HCT116 (cell line): ENCODE measurements at regions not wholly inside any gene's neighbourhood (a gene's known extent, or its start where the extent isn't known, plus 50 kb on each side); places are given as distances from the start of the nearest gene placed in this dataset.

Experiments
- ATAC-seq: fragments of 200-7000 bp; cut with Tn5 transposase; 2 replicates; pipeline ENCODE4 v1.9.1; 2020; ENCODE audit warnings: mild to moderate bottlenecking, moderate library complexity
- BruUV-seq: library from RNA; stranded (reverse); fragments of 400-500 nt; replicated peaks from 2 replicates; lab custom pipeline; 2021; lab: Mats Ljungman, UMichigan
- CTCF ChIA-PET: fragments of 300-600 bp; sonication (Branson Sonifier 250); formaldehyde crosslinking; loops from one replicate; lab custom pipeline; 2021; ENCODE audit warnings: antibody characterized with exemption; lab: Charles Lee
- POLR2A ChIA-PET: fragments of 300-600, 350-600 bp; sonication (Branson Sonifier 250); formaldehyde crosslinking; loops from one replicate; lab custom pipeline; 2021; ENCODE audit warnings: antibody characterized with exemption; lab: Charles Lee
- RAD21 ChIA-PET, 2 experiments: fragments of 300-600 bp; sonication (Branson Sonifier 250); formaldehyde crosslinking; loops; one replicate each; lab custom pipeline; 2023; ENCODE audit warnings: low total read pairs in 2 of 2; ENCODE audit not compliant: uncharacterized antibody in 2 of 2, unreplicated experiment in 2 of 2, low non-redundant PET in 1 of 2; lab: Charles Lee
- DNase-seq: peaks from one replicate; pipeline ENCODE4 v3.0.0-alpha.2; 2010; ENCODE audit warnings: low read depth, low spot score
- H2AFZ ChIP-seq: fragments of 200-600 bp; shearing (Covaris generic), sonication (generic); 2 replicates; pipeline ENCODE4 v1.6.1; 2017; ENCODE audit warnings: low read depth, mixed run types, mixed read lengths, antibody characterized with exemption, low read length; ENCODE audit not compliant: poor library complexity, severe bottlenecking
- H3K27ac ChIP-seq: 2 replicates; pipeline ENCODE4 v1.5.1; 2012; ENCODE audit warnings: low read depth, low read length
- H3K27me3 ChIP-seq: fragments of 200-600 bp; sonication (generic); 2 replicates; pipeline ENCODE4 v1.6.1; 2016; ENCODE audit warnings: mixed run types, low read length, mixed read lengths; ENCODE audit not compliant: insufficient read depth
- H3K36me3 ChIP-seq, 2 experiments: fragments of 200-500 bp in 1 of 2; fragments of 200-600 bp in 1 of 2; sonication (Bioruptor generic) in 1 of 2; sonication (generic) in 1 of 2; 2 replicates each; pipeline versions ENCODE4 v1.5.1 to v1.6.1; 2014 to 2016; ENCODE audit warnings: low read length in 2 of 2, inconsistent platforms in 1 of 2, mixed read lengths in 1 of 2, mixed run types in 1 of 2; ENCODE audit not compliant: insufficient read depth in 2 of 2, control insufficient read depth in 1 of 2
- H3K4me1 ChIP-seq, 2 experiments: fragments of 200-600 bp in 1 of 2; sonication (generic) in 1 of 2; 2 replicates each; pipeline versions ENCODE4 v1.5.1 to v1.6.1; 2012 to 2017; ENCODE audit warnings: low read length in 2 of 2, inconsistent platforms in 1 of 2, mild to moderate bottlenecking in 1 of 2, mixed read lengths in 1 of 2, mixed run types in 1 of 2, moderate library complexity in 1 of 2; ENCODE audit not compliant: insufficient read depth in 2 of 2, control insufficient read depth in 1 of 2
- H3K4me2 ChIP-seq: fragments of 200-600 bp; sonication (generic); 2 replicates; pipeline ENCODE4 v1.6.1; 2017; ENCODE audit warnings: mixed run types, low read length, mixed read lengths
- H3K4me3 ChIP-seq, 2 experiments: fragments of 200-600 bp in 1 of 2; sonication (generic) in 1 of 2; replicated peaks in 1 of 2; 2 replicates each; pipeline ENCODE4 v1.5.1; 2011 to 2016; ENCODE audit warnings: low read length in 2 of 2, control low read depth in 1 of 2, low read depth in 1 of 2, mild to moderate bottlenecking in 1 of 2, mixed read lengths in 1 of 2, mixed run types in 1 of 2
- H3K79me2 ChIP-seq: fragments of 200-600 bp; sonication (generic); 2 replicates; pipeline ENCODE4 v1.6.1; 2017; ENCODE audit warnings: mild to moderate bottlenecking, mixed run types, low read length, moderate library complexity, mixed read lengths; ENCODE audit not compliant: insufficient read depth
- H3K9ac ChIP-seq: fragments of 200-600 bp; sonication (generic); 2 replicates; pipeline ENCODE4 v1.6.1; 2016; ENCODE audit warnings: low read length, mixed read lengths
- H3K9me2 ChIP-seq: fragments of 200-600 bp; sonication (generic), shearing (Covaris generic); 2 replicates; pipeline ENCODE4 v1.6.1; 2017; ENCODE audit warnings: mixed run types, mild to moderate bottlenecking, moderate library complexity; ENCODE audit not compliant: insufficient read depth
- H3K9me3 ChIP-seq, 2 experiments: fragments of 200-500 bp in 1 of 2; fragments of 200-600 bp in 1 of 2; sonication (Bioruptor generic) in 1 of 2; sonication (generic) in 1 of 2; 2 replicates each; pipeline ENCODE4 v1.6.1; 2014 to 2017; ENCODE audit warnings: low read length in 2 of 2, mixed read lengths in 2 of 2, inconsistent platforms in 1 of 2, low read depth in 1 of 2, mild to moderate bottlenecking in 1 of 2, mixed run types in 1 of 2, moderate library complexity in 1 of 2; ENCODE audit not compliant: control insufficient read depth in 1 of 2, insufficient read depth in 1 of 2
- H4K20me1 ChIP-seq: fragments of 200-600 bp; sonication (generic), shearing (Covaris generic); 2 replicates; pipeline ENCODE4 v1.6.1; 2017; ENCODE audit warnings: mixed run types, mild to moderate bottlenecking, moderate library complexity; ENCODE audit not compliant: insufficient read depth
- CBX3 ChIP-seq: IDR thresholded peaks from 2 replicates; pipeline ENCODE4 v1.6.1; 2012; ENCODE audit warnings: low read depth
- CEBPB ChIP-seq: IDR thresholded peaks from 2 replicates; pipeline ENCODE4 v1.6.1; 2012; ENCODE audit warnings: low read depth
- CTCF ChIP-seq, 3 experiments: fragments of 200-600 bp in 1 of 3; sonication (generic) in 1 of 3; IDR thresholded peaks in 2 of 3; conservative IDR thresholded peaks in 1 of 3; 2 replicates each; pipeline ENCODE4 v1.5.1; 2012 to 2017; ENCODE audit warnings: low read depth in 2 of 3, low read length in 2 of 3, antibody characterized with exemption in 1 of 3, borderline replicate concordance in 1 of 3, control low read depth in 1 of 3, mild to moderate bottlenecking in 1 of 3, mixed read lengths in 1 of 3, mixed run types in 1 of 3, moderate library complexity in 1 of 3; ENCODE audit not compliant: insufficient read depth in 1 of 3
- EGR1 ChIP-seq: IDR thresholded peaks from 2 replicates; pipeline ENCODE4 v1.6.1; 2012; ENCODE audit warnings: low read depth
- ELF1 ChIP-seq: IDR thresholded peaks from 2 replicates; pipeline ENCODE4 v1.6.1; 2012; ENCODE audit warnings: low read depth, borderline replicate concordance
- JUND ChIP-seq: IDR thresholded peaks from 2 replicates; pipeline ENCODE4 v1.6.1; 2012
- MAX ChIP-seq: IDR thresholded peaks from 2 replicates; pipeline ENCODE4 v1.6.1; 2012
- REST ChIP-seq: IDR thresholded peaks from 2 replicates; pipeline ENCODE4 v1.6.1; 2012; ENCODE audit warnings: low read depth
- SP1 ChIP-seq: IDR thresholded peaks from 2 replicates; pipeline ENCODE4 v1.6.1; 2012; ENCODE audit warnings: low read depth
- intact Hi-C: fragments of 100-400 bp; cut with micrococcal nuclease; formaldehyde crosslinking; loops from 2 replicates; pipeline ENCODE4 v1.10.0; 2022

- Histone ChIP-seq H3K4me3 (no peak overlapping the region), H3K4me2 (no peak overlapping the region), H3K4me1 (peaks cover 0 to 6% of the 10 kb centered on the region in 2 experiments; a peak in 2 of 4 replicates), H3K79me2 (no peaks in the 10 kb centered on the region), H3K27me3 (no peaks in the 10 kb centered on the region), H3K27ac (no peak overlapping the region), H3K9ac (no peak overlapping the region), H3K9me3 (no peaks in the 10 kb centered on the region), H3K36me3 (no peaks in the 10 kb centered on the region), H4K20me1 (no peaks in the 10 kb centered on the region), H3K9me2 (no peaks in the 10 kb centered on the region), H2AFZ (no peak overlapping the region)
- ChIA-PET CTCF (no interaction called here), POLR2A (no interaction called here), RAD21 (no interaction called here)
- TF ChIP-seq CEBPB (0 out of 2 replicates have a peak, but pooled peaks have one; percentile 17), MAX (no peak), CBX3 (no peak)
- intact Hi-C loops = no loop called here
- BruUV-seq = no TSS peak
- ATAC-seq (no peak), DNase-seq (no peak)
These were observed 912.6 kb upstream of the SOX9 start for GRCh38 chr17:71208111-71208704.

- CTCF ChIA-PET = no interaction called here
- no peaks in the 10 kb centered on the region for H3K27me3 ChIP-seq
- no peak for TF ChIP-seq REST
- no peak for TF ChIP-seq JUND
- TF ChIP-seq EGR1 = no peak
- peak; percentile 59; the same call in 1 of the 2 replicates for TF ChIP-seq CBX3
- TF ChIP-seq ELF1 = no peak
- TF ChIP-seq CTCF (IDR thresholded peaks at IDR 0.05 in 2 of 3, conservative IDR thresholded peaks at IDR 0.05 in 1 of 3; ENCODE audit: borderline replicate concordance in 1 of 3, insufficient read depth in 1 of 3, low read depth in 2 of 3, low read length in 2 of 3) = no peak
- no peak for TF ChIP-seq SP1
- TF ChIP-seq MAX = no peak
- TF ChIP-seq, all 23 proteins: peak for 1
- Histone ChIP-seq H2AFZ (no peak overlapping the region), H3K9me2 (no peaks in the 10 kb centered on the region), H3K4me3 (no peak overlapping the region), H3K79me2 (no peaks in the 10 kb centered on the region), H3K4me1 (no peaks in the 10 kb centered on the region), H3K4me2 (no peak overlapping the region), H3K36me3 (no peaks in the 10 kb centered on the region), H3K9me3 (no peaks in the 10 kb centered on the region; a peak in 1 of 4 replicates), H3K9ac (no peak overlapping the region), H3K27ac (no peak overlapping the region), H4K20me1 (no peaks in the 10 kb centered on the region)
- RAD21 ChIA-PET = no interaction called here
- ATAC-seq = no peak
- no TSS peak for BruUV-seq
- DNase-seq = no peak
- intact Hi-C loops = no loop called here
- POLR2A ChIA-PET = no interaction called here
These were observed 906.9 kb upstream of the SOX9 start for GRCh38 chr17:71213936-71214335.
